H9 (cell line): ENCODE measurements at regions not wholly inside any gene's neighbourhood (a gene's known extent, or its start where the extent isn't known, plus 50 kb on each side); places are given as distances from the start of the nearest gene placed in this dataset.

ENCODE experiments used
- DNase-seq: peaks from one replicate; pipeline ENCODE4 v3.0.0-alpha.2; 2017
- H2AFZ ChIP-seq: one replicate; pipeline ENCODE4 v1.6.1; 2013; ENCODE audit warnings: mild to moderate bottlenecking, low read length, control low read depth, moderate library complexity
- H2AK5ac ChIP-seq: 2 replicates; pipeline ENCODE4 v1.6.1; 2013; ENCODE audit warnings: low read length, control low read depth, mixed read lengths; ENCODE audit not compliant: insufficient read length
- H2BK120ac ChIP-seq: one replicate; pipeline ENCODE4 v1.6.1; 2013; ENCODE audit warnings: low read depth, mild to moderate bottlenecking, low read length, control low read depth, inconsistent platforms; ENCODE audit not compliant: poor library complexity, severe bottlenecking
- H2BK12ac ChIP-seq: 2 replicates; pipeline ENCODE4 v1.6.1; 2013; ENCODE audit warnings: low read length, control low read depth, mixed read lengths, low read depth; ENCODE audit not compliant: insufficient read length
- H2BK15ac ChIP-seq: 2 replicates; pipeline ENCODE4 v1.6.1; 2013; ENCODE audit warnings: low read depth, low read length, control low read depth
- H2BK20ac ChIP-seq: one replicate; pipeline ENCODE4 v1.6.1; 2013; ENCODE audit warnings: low read depth, mild to moderate bottlenecking, low read length, control low read depth, inconsistent platforms; ENCODE audit not compliant: poor library complexity, severe bottlenecking
- H2BK5ac ChIP-seq: 2 replicates; pipeline ENCODE4 v1.6.1; 2013; ENCODE audit warnings: low read length, control low read depth, mixed read lengths; ENCODE audit not compliant: insufficient read length
- H3K14ac ChIP-seq: 2 replicates; pipeline ENCODE4 v1.6.1; 2013; ENCODE audit warnings: low read length, control low read depth; ENCODE audit not compliant: insufficient read depth
- H3K18ac ChIP-seq: 2 replicates; pipeline ENCODE4 v1.6.1; 2013; ENCODE audit warnings: low read depth, mild to moderate bottlenecking, mixed read lengths, low read length, control low read depth; ENCODE audit not compliant: insufficient read length
- H3K23ac ChIP-seq: 2 replicates; pipeline ENCODE4 v1.6.1; 2013; ENCODE audit warnings: low read length, control low read depth, mixed read lengths, low read depth; ENCODE audit not compliant: insufficient read length
- H3K23me2 ChIP-seq: 2 replicates; pipeline ENCODE4 v1.6.1; 2013; ENCODE audit warnings: low read depth, mild to moderate bottlenecking, mixed read lengths, low read length, control low read depth; ENCODE audit not compliant: insufficient read length, poor library complexity, severe bottlenecking
- H3K27ac ChIP-seq: 2 replicates; pipeline ENCODE4 v1.5.1; 2013; ENCODE audit warnings: low read length, control low read depth, mixed read lengths, low read depth; ENCODE audit not compliant: insufficient read length
- H3K27me3 ChIP-seq: 2 replicates; pipeline ENCODE4 v1.6.1; 2013; ENCODE audit warnings: low read length, control low read depth, inconsistent platforms; ENCODE audit not compliant: insufficient read depth
- H3K4ac ChIP-seq: 2 replicates; pipeline ENCODE4 v1.6.1; 2013; ENCODE audit warnings: low read depth, mild to moderate bottlenecking, control low read depth, inconsistent platforms, low read length, moderate library complexity
- H3K4me1 ChIP-seq: 2 replicates; pipeline ENCODE4 v1.6.1; 2013; ENCODE audit warnings: low read length, control low read depth, inconsistent platforms; ENCODE audit not compliant: insufficient read depth
- H3K4me2 ChIP-seq: 2 replicates; pipeline ENCODE4 v1.6.1; 2013; ENCODE audit warnings: low read length, control low read depth, mixed read lengths; ENCODE audit not compliant: insufficient read length, insufficient read depth
- H3K56ac ChIP-seq: 2 replicates; pipeline ENCODE4 v1.6.1; 2013; ENCODE audit warnings: low read depth, mild to moderate bottlenecking, mixed read lengths, low read length, control low read depth; ENCODE audit not compliant: insufficient read length
- H3K79me1 ChIP-seq: 2 replicates; pipeline ENCODE4 v1.6.1; 2013; ENCODE audit warnings: low read depth, mild to moderate bottlenecking, moderate library complexity, low read length, control low read depth, inconsistent platforms; ENCODE audit not compliant: insufficient read depth, poor library complexity, severe bottlenecking
- H3K79me2 ChIP-seq: 2 replicates; pipeline ENCODE4 v1.6.1; 2013; ENCODE audit warnings: low read length, control low read depth, inconsistent platforms; ENCODE audit not compliant: insufficient read depth
- H3K9ac ChIP-seq: 2 replicates; pipeline ENCODE4 v1.6.1; 2013; ENCODE audit warnings: low read length, control low read depth, mixed read lengths; ENCODE audit not compliant: insufficient read length; ENCODE audit errors: extremely low read depth
- H3K9me3 ChIP-seq: one replicate; pipeline ENCODE4 v1.6.1; 2013; ENCODE audit warnings: low read depth, low read length, inconsistent platforms; ENCODE audit not compliant: control insufficient read depth
- H3T11ph ChIP-seq: one replicate; pipeline ENCODE4 v1.6.1; 2013; ENCODE audit warnings: mild to moderate bottlenecking, low read length, control low read depth, inconsistent platforms
- H4K20me1 ChIP-seq: one replicate; pipeline ENCODE4 v1.6.1; 2013; ENCODE audit not compliant: control insufficient read depth, insufficient read length, insufficient read depth
- H4K5ac ChIP-seq: 2 replicates; pipeline ENCODE4 v1.6.1; 2013; ENCODE audit warnings: low read depth, mild to moderate bottlenecking, mixed read lengths, low read length, control low read depth; ENCODE audit not compliant: insufficient read length
- H4K8ac ChIP-seq: replicated peaks from 2 replicates; pipeline ENCODE4 v1.6.1; 2013; ENCODE audit warnings: low read length, control low read depth, mixed read lengths, low read depth; ENCODE audit not compliant: insufficient read length
- H4K91ac ChIP-seq: 2 replicates; pipeline ENCODE4 v1.6.1; 2013; ENCODE audit warnings: low read depth, mild to moderate bottlenecking, moderate library complexity, mixed read lengths, low read length, control low read depth; ENCODE audit not compliant: insufficient read length
- H3K27ac Mint-ChIP-seq, 3 experiments: 2 replicates in 2 of 3; 3 replicates in 1 of 3; pipeline ENCODE4 v1.8.0; 2020 to 2021; ENCODE audit warnings: mixed read lengths in 3 of 3, mild to moderate bottlenecking in 1 of 3, moderate library complexity in 1 of 3
- H3K27me3 Mint-ChIP-seq: 2 replicates; pipeline ENCODE4 v1.8.0; 2021; ENCODE audit warnings: low read depth, mild to moderate bottlenecking, moderate library complexity, mixed read lengths
- H3K36me3 Mint-ChIP-seq, 3 experiments: 2 replicates in 2 of 3; 3 replicates in 1 of 3; pipeline ENCODE4 v1.8.0; 2020 to 2021; ENCODE audit warnings: low read depth in 3 of 3, mixed read lengths in 3 of 3; ENCODE audit not compliant: insufficient read depth in 1 of 3
- H3K4me1 Mint-ChIP-seq, 2 experiments: 2 replicates each; pipeline ENCODE4 v1.8.0; 2020; ENCODE audit warnings: mixed read lengths in 2 of 2
- H3K4me3 Mint-ChIP-seq, 2 experiments: 2 replicates in 1 of 2; 3 replicates in 1 of 2; pipeline ENCODE4 v1.8.0; 2020 to 2021; ENCODE audit warnings: mild to moderate bottlenecking in 2 of 2, mixed read lengths in 2 of 2, moderate library complexity in 1 of 2
- H3K9me3 Mint-ChIP-seq, 2 experiments: 2 replicates in 1 of 2; 3 replicates in 1 of 2; pipeline ENCODE4 v1.8.0; 2020; ENCODE audit warnings: mild to moderate bottlenecking in 2 of 2, mixed read lengths in 2 of 2, moderate library complexity in 1 of 2
- WGBS: extraction: QIAGEN DNeasy Blood & Tissue Kit; methylation state at CpG from one replicate; pipeline ENCODE4 v1.1.7; 2013; ENCODE audit warnings: missing lambda C conversion rate, low lambda C conversion rate, mixed read lengths; ENCODE audit not compliant: insufficient read length; ENCODE audit errors: extremely low coverage; 5-methylcytosine and 5-hydroxymethylcytosine counted together
- TF ChIP-seq, protein P1 (sequence below): fragments of 200-600 bp; sonication (generic); conservative IDR thresholded peaks from 3 replicates; pipeline ENCODE4 v1.8.0; 2021; ENCODE audit warnings: antibody characterized with exemption, mild to moderate bottlenecking

DNA sequence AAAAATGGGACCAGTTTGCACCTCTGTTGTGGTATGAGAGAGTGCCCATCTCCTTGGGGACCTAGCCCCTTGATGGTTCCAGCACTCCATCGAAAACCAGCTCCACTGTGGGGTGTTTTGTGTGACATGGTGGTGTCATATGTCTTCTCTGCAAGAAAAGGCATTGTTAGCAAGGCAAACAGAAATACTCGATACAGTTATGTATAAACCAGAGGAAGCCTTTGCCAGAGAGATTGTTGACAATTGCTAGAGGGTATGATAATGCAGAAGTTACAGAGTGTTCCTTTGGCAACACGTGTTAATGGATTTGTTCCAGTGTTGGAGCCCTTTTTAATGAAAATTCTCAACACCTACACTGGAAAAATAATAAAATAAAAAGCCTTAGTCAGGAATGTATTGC lies 270.4 kb upstream of the DMRT1 start:
- no peak overlapping the region for H3K27ac Mint-ChIP-seq
- Histone ChIP-seq H2BK5ac (no peak overlapping the region), H2BK120ac (no peak overlapping the region), H4K8ac (no peak overlapping the region), H3K79me2 (peaks cover 1% of the 10 kb centered on the region; the same call in 1 of the 2 replicates), H3K23me2 (no peaks in the 10 kb centered on the region), H3K79me1 (no peaks in the 10 kb centered on the region), H3K27me3 (no peaks in the 10 kb centered on the region), H2BK15ac (no peak overlapping the region), H2AK5ac (no peak overlapping the region), H3K4me2 (no peak overlapping the region), H3K56ac (no peak overlapping the region), H3T11ph (no peak overlapping the region), H3K4me1 (no peaks in the 10 kb centered on the region; the same call in 1 of the 2 replicates), H3K4ac (no peak overlapping the region), H3K23ac (no peak overlapping the region), H4K20me1 (no peaks in the 10 kb centered on the region), H3K18ac (no peak overlapping the region), H3K14ac (no peak overlapping the region), H2AFZ (no peak overlapping the region), H2BK20ac (no peak overlapping the region), H3K9me3 (no peaks in the 10 kb centered on the region), H3K9ac (no peak overlapping the region), H2BK12ac (no peak overlapping the region), H3K27ac (no peak overlapping the region), H4K91ac (no peak overlapping the region), H4K5ac (no peak overlapping the region)
- no peaks in the 10 kb centered on the region; the same call in 1 of the 2 replicates for H3K27me3 Mint-ChIP-seq
- TF ChIP-seq, protein P1, sequence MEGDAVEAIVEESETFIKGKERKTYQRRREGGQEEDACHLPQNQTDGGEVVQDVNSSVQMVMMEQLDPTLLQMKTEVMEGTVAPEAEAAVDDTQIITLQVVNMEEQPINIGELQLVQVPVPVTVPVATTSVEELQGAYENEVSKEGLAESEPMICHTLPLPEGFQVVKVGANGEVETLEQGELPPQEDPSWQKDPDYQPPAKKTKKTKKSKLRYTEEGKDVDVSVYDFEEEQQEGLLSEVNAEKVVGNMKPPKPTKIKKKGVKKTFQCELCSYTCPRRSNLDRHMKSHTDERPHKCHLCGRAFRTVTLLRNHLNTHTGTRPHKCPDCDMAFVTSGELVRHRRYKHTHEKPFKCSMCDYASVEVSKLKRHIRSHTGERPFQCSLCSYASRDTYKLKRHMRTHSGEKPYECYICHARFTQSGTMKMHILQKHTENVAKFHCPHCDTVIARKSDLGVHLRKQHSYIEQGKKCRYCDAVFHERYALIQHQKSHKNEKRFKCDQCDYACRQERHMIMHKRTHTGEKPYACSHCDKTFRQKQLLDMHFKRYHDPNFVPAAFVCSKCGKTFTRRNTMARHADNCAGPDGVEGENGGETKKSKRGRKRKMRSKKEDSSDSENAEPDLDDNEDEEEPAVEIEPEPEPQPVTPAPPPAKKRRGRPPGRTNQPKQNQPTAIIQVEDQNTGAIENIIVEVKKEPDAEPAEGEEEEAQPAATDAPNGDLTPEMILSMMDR, result no peak
- H3K9me3 Mint-ChIP-seq, result peaks cover 4 to 12% of the 10 kb centered on the region in 2 experiments; a peak in 4 of 5 replicates
- peaks cover 0 to 12% (median 11%) of the 10 kb centered on the region in 3 experiments; a peak in 6 of 7 replicates for H3K36me3 Mint-ChIP-seq
- H3K4me1 Mint-ChIP-seq, result peaks cover 15 to 16% of the 10 kb centered on the region in 2 experiments
- H3K4me3 Mint-ChIP-seq, result no peak overlapping the region
- no CpG with 5 or more reads among the region's 3 CpGs for WGBS
- no peak for DNase-seq
